HEK293T (cell line): ENCODE measurements at regions not wholly inside any gene's neighbourhood (a gene's known extent, or its start where the extent isn't known, plus 50 kb on each side); places are given as distances from the start of the nearest gene placed in this dataset.

Source experiments
- CTCF ChIA-PET: fragments of 350-600 bp; formaldehyde crosslinking; extraction: SDS; loops from one replicate; lab custom pipeline; 2021; ENCODE audit warnings: antibody characterized with exemption, inconsistent platforms; lab: Yijun Ruan, JAX
- POLR2A ChIA-PET: fragments of 350-600 bp; formaldehyde crosslinking; extraction: SDS; loops from one replicate; lab custom pipeline; 2020; ENCODE audit warnings: antibody characterized with exemption, inconsistent platforms; lab: Yijun Ruan, JAX
- DNase-seq: peaks from one replicate; pipeline ENCODE4 v3.0.0; 2012; ENCODE audit warnings: mixed read lengths; ENCODE audit errors: extremely low spot score
- ARNT ChIP-seq: fragments of 450-650 bp; IDR thresholded peaks from 2 replicates; pipeline ENCODE4 v1.6.1; 2017; ENCODE audit warnings: mild to moderate bottlenecking
- BHLHE40 ChIP-seq: fragments of 450-650 bp; IDR thresholded peaks from 2 replicates; pipeline ENCODE4 v1.6.1; 2016; ENCODE audit warnings: mild to moderate bottlenecking, moderate library complexity, borderline replicate concordance
- CTBP1 ChIP-seq: fragments of 450-650 bp; IDR thresholded peaks from 2 replicates; pipeline ENCODE4 v1.6.1; 2016; ENCODE audit warnings: borderline replicate concordance
- ELF4 ChIP-seq: fragments of 450-650 bp; IDR thresholded peaks from 2 replicates; pipeline ENCODE4 v1.6.1; 2017; ENCODE audit warnings: antibody characterized with exemption
- FOXA1 ChIP-seq: fragments of 450-650 bp; IDR thresholded peaks from 2 replicates; pipeline ENCODE4 v1.6.1; 2016; ENCODE audit warnings: mild to moderate bottlenecking
- FOXK2 ChIP-seq: fragments of 450-650 bp; IDR thresholded peaks from 2 replicates; pipeline ENCODE4 v1.6.1; 2016; ENCODE audit warnings: mild to moderate bottlenecking
- FOXM1 ChIP-seq: fragments of 450-650 bp; IDR thresholded peaks from 2 replicates; pipeline ENCODE4 v1.6.1; 2017; ENCODE audit warnings: mild to moderate bottlenecking, borderline replicate concordance
- HDGF ChIP-seq: fragments of 450-650 bp; IDR thresholded peaks from 2 replicates; pipeline ENCODE4 v1.6.1; 2017; ENCODE audit warnings: antibody characterized with exemption, borderline replicate concordance
- L3MBTL2 ChIP-seq: fragments of 450-650 bp; conservative IDR thresholded peaks from 2 replicates; pipeline ENCODE4 v1.6.1; 2016; ENCODE audit warnings: mild to moderate bottlenecking
- LEF1 ChIP-seq: fragments of 450-650 bp; IDR thresholded peaks from 2 replicates; pipeline ENCODE4 v1.6.1; 2017; ENCODE audit warnings: mild to moderate bottlenecking, borderline replicate concordance
- NFRKB ChIP-seq: fragments of 450-650 bp; IDR thresholded peaks from 2 replicates; pipeline ENCODE4 v1.6.1; 2016; ENCODE audit warnings: mild to moderate bottlenecking, moderate library complexity
- PKNOX1 ChIP-seq: fragments of 450-650 bp; IDR thresholded peaks from 2 replicates; pipeline ENCODE4 v1.6.1; 2016
- SP1 ChIP-seq: fragments of 450-650 bp; IDR thresholded peaks from 2 replicates; pipeline ENCODE4 v1.6.1; 2017
- SUZ12 ChIP-seq: fragments of 450-650 bp; IDR thresholded peaks from 2 replicates; pipeline ENCODE4 v1.6.1; 2016; ENCODE audit warnings: mild to moderate bottlenecking
- TARDBP ChIP-seq: fragments of 450-650 bp; IDR thresholded peaks from 2 replicates; pipeline ENCODE4 v1.6.1; 2016
- ZNF384 ChIP-seq: fragments of 450-650 bp; IDR thresholded peaks from 2 replicates; pipeline ENCODE4 v1.6.1; 2016

DNA sequence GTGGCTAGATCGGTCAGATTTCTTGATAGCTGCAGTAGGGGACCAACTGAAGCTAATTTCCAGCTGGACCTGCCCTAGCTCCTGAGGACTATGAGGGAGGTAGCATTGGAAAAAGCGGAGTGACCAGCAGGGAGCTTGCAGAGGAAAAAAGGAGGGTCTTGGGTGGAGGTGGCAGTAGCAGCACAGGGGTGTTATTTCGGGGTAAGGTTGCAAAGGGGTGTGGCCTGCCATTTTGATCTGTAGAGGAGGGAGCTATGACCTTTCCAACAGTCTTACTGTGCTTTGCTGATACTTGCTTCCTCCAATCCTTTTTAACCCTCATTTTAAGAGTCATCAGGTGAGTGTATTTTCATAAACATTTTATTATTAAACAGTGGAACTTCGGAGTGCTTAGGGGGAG is 83.8 kb upstream of the NRXN3 start:
- TF ChIP-seq FOXM1: no peak
- TF ChIP-seq LEF1: no peak
- no peak for TF ChIP-seq CTBP1
- TF ChIP-seq ELF4: no peak
- TF ChIP-seq SP1: no peak
- no peak for TF ChIP-seq FOXA1
- no peak for TF ChIP-seq HDGF
- TF ChIP-seq ZNF384: no peak
- TF ChIP-seq L3MBTL2: no peak
- TF ChIP-seq PKNOX1: no peak
- no peak for TF ChIP-seq SUZ12
- POLR2A ChIA-PET: no interaction called here

GRCh38 chr14:78088916-78089315 is 81.3 kb upstream of the NRXN3 start:
- ChIA-PET POLR2A (no interaction called here), CTCF (interaction anchor here (0.6 kb wide), 1 partner anchor 33 kb away, joined by 3 read pairs; no protein-coding TSS in a partner anchor)
- no peak for DNase-seq
- TF ChIP-seq SP1: no peak
- no peak for TF ChIP-seq ZNF384
- no peak for TF ChIP-seq TARDBP
- TF ChIP-seq FOXA1: no peak
- TF ChIP-seq HDGF: no peak
- no peak for TF ChIP-seq FOXK2
- TF ChIP-seq FOXM1: no peak
- TF ChIP-seq CTBP1: no peak
- no peak for TF ChIP-seq L3MBTL2
- TF ChIP-seq ELF4: no peak
- no peak for TF ChIP-seq ARNT
- no peak for TF ChIP-seq SUZ12
- no peak for TF ChIP-seq BHLHE40
- TF ChIP-seq PKNOX1: no peak
- no peak for TF ChIP-seq LEF1
- no peak for TF ChIP-seq NFRKB

More for the DNA sequence above, 83.8 kb upstream of the NRXN3 start:
- no peak for DNase-seq
- CTCF ChIA-PET: no interaction called here

DNA sequence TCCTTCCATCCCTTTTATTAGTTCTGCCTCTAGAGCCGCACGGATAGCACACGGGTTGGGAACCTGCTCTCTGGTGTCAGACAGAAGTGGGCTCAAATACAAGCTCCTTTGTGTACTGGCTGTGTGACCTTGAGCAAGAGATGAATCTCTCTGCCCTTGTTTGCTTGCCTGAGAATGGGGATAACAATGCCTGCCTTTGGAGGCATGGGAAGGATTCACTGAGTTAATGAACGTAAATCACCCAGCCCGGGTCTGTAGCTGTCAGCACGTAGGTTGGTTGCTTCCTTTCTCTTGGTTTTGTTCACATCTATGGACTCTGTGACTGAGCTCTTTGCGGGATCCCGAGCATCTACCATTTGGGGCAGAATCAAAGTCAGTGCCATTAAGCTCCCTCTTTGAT is 79.3 kb upstream of the NRXN3 start:
- ChIA-PET POLR2A (no interaction called here), CTCF (no interaction called here)
- TF ChIP-seq NFRKB: no peak
- TF ChIP-seq FOXM1: no peak
- TF ChIP-seq FOXA1: no peak
- no peak for TF ChIP-seq TARDBP
- TF ChIP-seq ARNT: no peak
- no peak for TF ChIP-seq CTBP1
- no peak for TF ChIP-seq ELF4
- TF ChIP-seq ZNF384: no peak
- TF ChIP-seq BHLHE40: no peak
- no peak for TF ChIP-seq LEF1
- TF ChIP-seq HDGF: no peak
- TF ChIP-seq PKNOX1: no peak
- TF ChIP-seq FOXK2: no peak
- no peak for TF ChIP-seq SP1
- TF ChIP-seq L3MBTL2: no peak
- no peak for DNase-seq

DNA sequence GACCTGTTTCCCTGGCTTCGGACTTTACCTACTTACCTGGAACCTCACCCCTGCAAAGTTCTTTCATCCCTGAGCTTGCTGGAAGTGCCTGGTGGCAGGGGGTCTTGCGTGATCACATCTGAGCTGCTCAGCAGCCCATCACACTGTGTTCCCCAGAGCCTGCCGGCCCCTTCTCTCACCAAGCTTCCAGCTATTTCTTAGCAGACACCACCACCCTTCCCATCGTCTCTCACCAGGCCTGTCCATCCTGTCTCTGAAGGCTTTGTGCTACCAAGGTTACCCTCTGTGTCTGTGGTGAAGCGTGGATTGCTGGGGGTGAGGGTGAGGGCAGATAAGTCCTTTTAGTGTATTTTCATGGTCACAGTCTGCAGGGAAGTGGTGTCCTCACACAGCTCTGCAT is 78.8 kb upstream of the NRXN3 start:
- ChIA-PET POLR2A (no interaction called here), CTCF (no interaction called here)
- TF ChIP-seq ARNT (no peak), ELF4 (no peak), SP1 (no peak), TARDBP (no peak), ZNF384 (no peak), SUZ12 (no peak), NFRKB (no peak), HDGF (no peak), FOXK2 (no peak)
- no peak for DNase-seq

DNA sequence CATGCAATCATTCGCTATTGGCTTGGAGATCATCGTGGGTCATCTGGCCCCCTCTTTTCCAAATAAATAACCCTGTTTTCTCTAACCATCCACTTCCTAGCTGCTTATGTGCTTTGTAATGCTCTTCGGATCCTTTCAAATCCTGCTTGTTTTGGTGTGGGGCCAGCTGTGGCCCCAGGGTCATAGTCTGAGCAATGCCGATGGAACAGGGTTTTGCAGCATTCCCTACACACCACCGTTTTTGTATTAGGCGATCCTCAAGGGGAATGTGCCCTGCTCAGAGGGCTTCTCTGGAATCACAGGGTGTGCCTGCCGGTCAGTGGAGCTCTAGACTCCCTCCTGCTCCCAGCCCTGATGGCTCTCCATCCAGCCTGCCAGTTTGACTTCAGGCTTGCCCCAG is 78.1 kb upstream of the NRXN3 start:
- POLR2A ChIA-PET: no interaction called here
- TF ChIP-seq TARDBP (no peak), FOXK2 (no peak), SP1 (no peak), ARNT (no peak), BHLHE40 (no peak), ZNF384 (no peak), FOXM1 (no peak), FOXA1 (no peak), ELF4 (no peak), SUZ12 (no peak), LEF1 (no peak), PKNOX1 (no peak)
- no peak for DNase-seq
- CTCF ChIA-PET: no interaction called here

- no peak for DNase-seq
- TF ChIP-seq ELF4: no peak
- no peak for TF ChIP-seq L3MBTL2
- no peak for TF ChIP-seq SP1
- TF ChIP-seq BHLHE40: no peak
- TF ChIP-seq SUZ12: no peak
- TF ChIP-seq LEF1: no peak
- no peak for TF ChIP-seq FOXA1
- TF ChIP-seq FOXM1: no peak
- TF ChIP-seq ZNF384: no peak
- POLR2A ChIA-PET: no interaction called here
- CTCF ChIA-PET: no interaction called here
Observed at GRCh38 chr14:78103271-78103670, 66.9 kb upstream of the NRXN3 start.
